K562 (cell line): ENCODE measurements at regions not wholly inside any gene's neighbourhood (a gene's known extent, or its start where the extent isn't known, plus 50 kb on each side); places are given as distances from the start of the nearest gene placed in this dataset.

Experiments
- ATAC-seq: fragments of 200-7000 bp; cut with Tn5 transposase; 3 replicates; pipeline ENCODE4 v1.9.1; 2020; ENCODE audit warnings: moderate library complexity
- BruUV-seq: library from RNA; stranded (reverse); fragments of 400-500 nt; replicated peaks from 2 replicates; lab custom pipeline; 2021; lab: Mats Ljungman, UMichigan
- CTCF ChIA-PET: fragments of 300-600 bp; formaldehyde crosslinking; extraction: SDS; loops from one replicate; lab custom pipeline; 2021; ENCODE audit warnings: low intra/inter-chr PET ratio; lab: Yijun Ruan, JAX
- POLR2A ChIA-PET: fragments of 300-600, 350-650 bp; sonication (Branson Sonifier 250); formaldehyde crosslinking; extraction: SDS; loops from one replicate; lab custom pipeline; 2021; ENCODE audit warnings: antibody characterized with exemption, inconsistent platforms; lab: Yijun Ruan, JAX
- DNase-seq, 4 experiments: peaks; one replicate each; pipeline versions ENCODE4 v3.0.0 to v3.0.0-alpha.2; 2011 to 2018; ENCODE audit warnings: low spot score in 3 of 4, mixed read lengths in 3 of 4; ENCODE audit errors: extremely low read depth in 1 of 4
- FAIRE-seq: peaks from 2 replicates; lab custom pipeline; 2011; peaks lifted over from hg19 to GRCh38; lab: Jason Lieb, UNC
- H2AFZ ChIP-seq: 2 replicates; pipeline ENCODE4 v1.6.0; 2011; ENCODE audit warnings: low read depth, low read length, control low read depth, inconsistent platforms
- H3K27ac ChIP-seq: fragments of 200-600 bp; 3 replicates; pipeline ENCODE4 v1.8.0; 2011; ENCODE audit warnings: low read depth, mild to moderate bottlenecking, control low read depth, inconsistent platforms, low read length, moderate library complexity, mixed read lengths; ENCODE audit errors: extremely low read depth
- H3K27me3 ChIP-seq, 2 experiments: fragments of 300-600 bp in 1 of 2; 2 replicates in 1 of 2; 3 replicates in 1 of 2; pipeline versions ENCODE4 v1.6.0 to v1.8.0; 2011; ENCODE audit warnings: inconsistent platforms in 2 of 2, low read length in 2 of 2, mild to moderate bottlenecking in 1 of 2, mixed read lengths in 1 of 2, moderate library complexity in 1 of 2; ENCODE audit not compliant: control insufficient read depth in 2 of 2, insufficient read depth in 2 of 2
- H3K36me3 ChIP-seq: fragments of 300-600 bp; 3 replicates; pipeline ENCODE4 v1.8.0; 2011; ENCODE audit warnings: mild to moderate bottlenecking, low read length, inconsistent platforms; ENCODE audit not compliant: control insufficient read depth, insufficient read depth
- H3K4me1 ChIP-seq, 2 experiments: fragments of 200-600 bp in 1 of 2; replicated peaks in 1 of 2; 2 replicates in 1 of 2; 3 replicates in 1 of 2; pipeline versions ENCODE4 v1.5.1 to v1.8.0; 2011; ENCODE audit warnings: inconsistent platforms in 2 of 2, low read length in 2 of 2, mild to moderate bottlenecking in 1 of 2, mixed read lengths in 1 of 2, moderate library complexity in 1 of 2; ENCODE audit not compliant: control insufficient read depth in 2 of 2, insufficient read depth in 2 of 2
- H3K4me2 ChIP-seq: 2 replicates; pipeline ENCODE4 v1.6.1; 2011; ENCODE audit warnings: low read length, control low read depth, inconsistent platforms, mixed read lengths; ENCODE audit not compliant: insufficient read depth
- H3K4me3 ChIP-seq: fragments of 200-600 bp; sonication (generic), shearing (Covaris generic); 2 replicates; pipeline ENCODE4 v1.5.1; 2016; ENCODE audit warnings: control low read depth, inconsistent platforms
- H3K79me2 ChIP-seq: fragments of 200-600 bp; 3 replicates; pipeline ENCODE4 v1.8.0; 2011; ENCODE audit warnings: low read length, inconsistent platforms; ENCODE audit not compliant: control insufficient read depth, insufficient read depth
- H3K9ac ChIP-seq, 2 experiments: 2 replicates each; pipeline versions ENCODE4 v1.6.0 to v1.6.1; 2011; ENCODE audit warnings: low read depth in 2 of 2, low read length in 2 of 2, control low read depth in 1 of 2, inconsistent platforms in 1 of 2, mild to moderate bottlenecking in 1 of 2, mixed read lengths in 1 of 2; ENCODE audit not compliant: insufficient read depth in 1 of 2
- H3K9me1 ChIP-seq: one replicate; pipeline ENCODE4 v1.6.0; 2011; ENCODE audit warnings: inconsistent platforms, mild to moderate bottlenecking, low read length, moderate library complexity; ENCODE audit not compliant: control insufficient read depth, insufficient read depth
- H3K9me3 ChIP-seq: replicated peaks from 2 replicates; pipeline ENCODE4 v1.5.1; 2011; ENCODE audit warnings: low read depth, low read length, inconsistent platforms; ENCODE audit not compliant: control insufficient read depth, insufficient read depth
- H4K20me1 ChIP-seq: replicated peaks from 2 replicates; pipeline ENCODE4 v1.6.1; 2011; ENCODE audit warnings: low read length, inconsistent platforms, mixed read lengths; ENCODE audit not compliant: control insufficient read depth, insufficient read depth
- BRD4 ChIP-seq: fragments of 200-600 bp; sonication (generic); IDR thresholded peaks from 2 replicates; pipeline ENCODE4 v1.6.1; 2017; ENCODE audit warnings: inconsistent platforms
- CCNT2 ChIP-seq: IDR thresholded peaks from 2 replicates; pipeline ENCODE4 v1.6.1; 2011; ENCODE audit warnings: borderline replicate concordance, low read depth, mild to moderate bottlenecking, moderate library complexity, mixed read lengths, low read length; ENCODE audit not compliant: insufficient read length; ENCODE audit errors: extremely low read depth
- EWSR1 ChIP-seq: fragments of 450-650 bp; IDR thresholded peaks from 2 replicates; pipeline ENCODE4 v1.6.1; 2018; ENCODE audit warnings: borderline replicate concordance, mild to moderate bottlenecking, low read depth, moderate library complexity; ENCODE audit not compliant: partially characterized antibody
- KAT8 ChIP-seq: fragments of 450-650 bp; IDR thresholded peaks from 2 replicates; pipeline ENCODE4 v1.6.1; 2016; ENCODE audit warnings: low read depth, mild to moderate bottlenecking
- LCOR ChIP-seq: sonication (generic); formaldehyde crosslinking; IDR thresholded peaks from 2 replicates; pipeline ENCODE4 v1.8.0; 2022; ENCODE audit warnings: mild to moderate bottlenecking, missing genetic modification reagents
- OTX1 ChIP-seq: fragments of 450-650 bp; formaldehyde crosslinking; IDR thresholded peaks from 2 replicates; pipeline ENCODE4 v1.4.0; 2022; ENCODE audit warnings: mild to moderate bottlenecking
- SAFB ChIP-seq: fragments of 200-400 bp; formaldehyde crosslinking; IDR thresholded peaks from 2 replicates; pipeline ENCODE4 v1.6.1; 2017; ENCODE audit warnings: low read depth, low read length, borderline replicate concordance
- SUPT5H ChIP-seq: fragments of 450-650 bp; IDR thresholded peaks from 2 replicates; pipeline ENCODE4 v1.6.1; 2016
- ZFP1 ChIP-seq: fragments of 450-650 bp; formaldehyde crosslinking; IDR thresholded peaks from 2 replicates; pipeline ENCODE4 v1.4.0; 2020; ENCODE audit warnings: mild to moderate bottlenecking, mixed read lengths
- ZFP30 ChIP-seq: fragments of 250-450 bp; sonication (Bioruptor Pico); IDR thresholded peaks from 2 replicates; pipeline ENCODE4 v1.8.0; 2022; ENCODE audit warnings: moderate library complexity, mild to moderate bottlenecking, inconsistent platforms, borderline replicate concordance
- ZKSCAN1 ChIP-seq: fragments of 150-350 bp; IDR thresholded peaks from 2 replicates; pipeline ENCODE4 v1.6.1; 2016; ENCODE audit warnings: low read depth, low read length
- ZNF134 ChIP-seq: fragments of 250-450 bp; sonication (Bioruptor Pico); conservative IDR thresholded peaks from 2 replicates; pipeline ENCODE4 v1.4.0; 2020
- ZNF766 ChIP-seq: fragments of 200-800 bp; sonication (Bioruptor generic); conservative IDR thresholded peaks from 2 replicates; pipeline ENCODE4 v1.6.1; 2016; ENCODE audit warnings: missing genetic modification characterization, missing compliant biosample characterization
- WGBS: fragments of 100-300 bp; shearing (Covaris generic); methylation state at CpG from one replicate; pipeline ENCODE4 v1.1.6; 2016; ENCODE audit warnings: low coverage, mixed read lengths; ENCODE audit not compliant: insufficient coverage; ENCODE audit errors: missing lambda C conversion rate; 5-methylcytosine and 5-hydroxymethylcytosine counted together
- in situ Hi-C: fragments of 300-500 bp; cut with MboI; formaldehyde crosslinking; loops from 4 replicates; pipeline ENCODE4 v1.15.0; 2018; ENCODE audit warnings: inconsistent platforms, mixed read lengths
- intact Hi-C: fragments of 100-400 bp; cut with micrococcal nuclease; formaldehyde crosslinking; loops from 2 replicates; pipeline ENCODE4 v1.14.2; 2022
- TF ChIP-seq, protein P1 (sequence below): fragments of 450-650 bp; IDR thresholded peaks from 2 replicates; pipeline ENCODE4 v1.6.1; 2017; ENCODE audit warnings: antibody characterized with exemption
- TF ChIP-seq, protein P2 (sequence below): fragments of 250-450 bp; sonication (Bioruptor Pico); IDR thresholded peaks from 2 replicates; pipeline ENCODE4 v1.4.0; 2020
- TF ChIP-seq, protein P3 (sequence below): fragments of 450-650 bp; IDR thresholded peaks from 2 replicates; pipeline ENCODE4 v1.6.1; 2016; ENCODE audit warnings: borderline replicate concordance

DNA sequence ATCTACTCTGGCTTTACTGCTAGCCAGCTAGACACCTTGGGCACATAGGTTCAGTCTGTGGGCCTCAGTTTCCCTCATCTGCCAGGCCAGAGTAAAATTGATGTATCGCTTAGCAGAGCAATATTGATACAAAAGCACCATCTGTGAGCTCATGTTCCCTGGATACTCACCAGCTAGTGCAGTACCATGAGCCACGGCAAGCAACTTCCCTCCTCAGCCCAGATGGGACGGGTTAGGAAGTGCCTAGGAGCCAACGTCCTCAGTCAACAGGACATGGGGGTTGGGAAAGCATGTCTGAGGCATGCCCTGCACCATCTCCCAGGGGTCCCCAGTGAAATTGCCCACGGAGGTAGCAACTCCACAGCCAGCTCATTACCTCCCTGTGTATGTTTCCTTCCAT is 258.3 kb downstream of the ANKRD60 start:
- Histone ChIP-seq H3K27me3 (no peaks in the 10 kb centered on the region; a peak in 1 of 5 replicates), H3K36me3 (no peaks in the 10 kb centered on the region)
- CTCF ChIA-PET = no interaction called here
- BruUV-seq = no TSS peak
- TF ChIP-seq, protein P1, sequence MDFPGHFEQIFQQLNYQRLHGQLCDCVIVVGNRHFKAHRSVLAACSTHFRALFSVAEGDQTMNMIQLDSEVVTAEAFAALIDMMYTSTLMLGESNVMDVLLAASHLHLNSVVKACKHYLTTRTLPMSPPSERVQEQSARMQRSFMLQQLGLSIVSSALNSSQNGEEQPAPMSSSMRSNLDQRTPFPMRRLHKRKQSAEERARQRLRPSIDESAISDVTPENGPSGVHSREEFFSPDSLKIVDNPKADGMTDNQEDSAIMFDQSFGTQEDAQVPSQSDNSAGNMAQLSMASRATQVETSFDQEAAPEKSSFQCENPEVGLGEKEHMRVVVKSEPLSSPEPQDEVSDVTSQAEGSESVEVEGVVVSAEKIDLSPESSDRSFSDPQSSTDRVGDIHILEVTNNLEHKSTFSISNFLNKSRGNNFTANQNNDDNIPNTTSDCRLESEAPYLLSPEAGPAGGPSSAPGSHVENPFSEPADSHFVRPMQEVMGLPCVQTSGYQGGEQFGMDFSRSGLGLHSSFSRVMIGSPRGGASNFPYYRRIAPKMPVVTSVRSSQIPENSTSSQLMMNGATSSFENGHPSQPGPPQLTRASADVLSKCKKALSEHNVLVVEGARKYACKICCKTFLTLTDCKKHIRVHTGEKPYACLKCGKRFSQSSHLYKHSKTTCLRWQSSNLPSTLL = no peak
- TF ChIP-seq, protein P2, sequence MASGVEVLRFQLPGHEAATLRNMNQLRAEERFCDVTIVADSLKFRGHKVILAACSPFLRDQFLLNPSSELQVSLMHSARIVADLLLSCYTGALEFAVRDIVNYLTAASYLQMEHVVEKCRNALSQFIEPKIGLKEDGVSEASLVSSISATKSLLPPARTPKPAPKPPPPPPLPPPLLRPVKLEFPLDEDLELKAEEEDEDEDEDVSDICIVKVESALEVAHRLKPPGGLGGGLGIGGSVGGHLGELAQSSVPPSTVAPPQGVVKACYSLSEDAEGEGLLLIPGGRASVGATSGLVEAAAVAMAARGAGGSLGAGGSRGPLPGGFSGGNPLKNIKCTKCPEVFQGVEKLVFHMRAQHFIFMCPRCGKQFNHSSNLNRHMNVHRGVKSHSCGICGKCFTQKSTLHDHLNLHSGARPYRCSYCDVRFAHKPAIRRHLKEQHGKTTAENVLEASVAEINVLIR = no peak
- TF ChIP-seq SUPT5H (no peak), SAFB (no peak), ZNF766 (CRISPR knock-in tag) (no peak), BRD4 (no peak), CCNT2 (no peak), OTX1 (CRISPR knock-in tag) (no peak), ZNF134 (CRISPR knock-in tag) (no peak), KAT8 (no peak), LCOR (CRISPR knock-in tag) (no peak), ZFP30 (CRISPR knock-in tag) (no peak), ZFP1 (CRISPR knock-in tag) (no peak), EWSR1 (no peak), ZKSCAN1 (no peak)
- TF ChIP-seq, protein P3, sequence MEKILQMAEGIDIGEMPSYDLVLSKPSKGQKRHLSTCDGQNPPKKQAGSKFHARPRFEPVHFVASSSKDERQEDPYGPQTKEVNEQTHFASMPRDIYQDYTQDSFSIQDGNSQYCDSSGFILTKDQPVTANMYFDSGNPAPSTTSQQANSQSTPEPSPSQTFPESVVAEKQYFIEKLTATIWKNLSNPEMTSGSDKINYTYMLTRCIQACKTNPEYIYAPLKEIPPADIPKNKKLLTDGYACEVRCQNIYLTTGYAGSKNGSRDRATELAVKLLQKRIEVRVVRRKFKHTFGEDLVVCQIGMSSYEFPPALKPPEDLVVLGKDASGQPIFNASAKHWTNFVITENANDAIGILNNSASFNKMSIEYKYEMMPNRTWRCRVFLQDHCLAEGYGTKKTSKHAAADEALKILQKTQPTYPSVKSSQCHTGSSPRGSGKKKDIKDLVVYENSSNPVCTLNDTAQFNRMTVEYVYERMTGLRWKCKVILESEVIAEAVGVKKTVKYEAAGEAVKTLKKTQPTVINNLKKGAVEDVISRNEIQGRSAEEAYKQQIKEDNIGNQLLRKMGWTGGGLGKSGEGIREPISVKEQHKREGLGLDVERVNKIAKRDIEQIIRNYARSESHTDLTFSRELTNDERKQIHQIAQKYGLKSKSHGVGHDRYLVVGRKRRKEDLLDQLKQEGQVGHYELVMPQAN = no peak
- TF ChIP-seq, all 486 proteins: peak for 0
- Histone ChIP-seq H3K9me1 (no peaks in the 10 kb centered on the region), H3K79me2 (no peaks in the 10 kb centered on the region), H3K4me2 (no peak overlapping the region), H2AFZ (no peak overlapping the region), H3K9ac (no peak overlapping the region), H4K20me1 (no peaks in the 10 kb centered on the region; the same call in 1 of the 2 replicates), H3K4me3 (no peak overlapping the region), H3K27ac (no peak overlapping the region), H3K9me3 (no peaks in the 10 kb centered on the region), H3K4me1 (no peaks in the 10 kb centered on the region)
- FAIRE-seq (no peak), ATAC-seq (no peak), DNase-seq (no peak)
- 3% methylated on average over 5 of the region's 5 CpGs for WGBS
- POLR2A ChIA-PET = interaction anchor here (1.4 kb wide), 1 partner anchor 9 kb away, joined by 3 read pairs; no protein-coding TSS in a partner anchor
- in situ Hi-C loops = no loop called here
- intact Hi-C loops = no loop called here
